T-helper 2 cell (primary cell): ENCODE measurements at regions not wholly inside any gene's neighbourhood (a gene's known extent, or its start where the extent isn't known, plus 50 kb on each side); places are given as distances from the start of the nearest gene placed in this dataset.

Experiments
- DNase-seq, 5 experiments: peaks; one replicate each; pipeline versions ENCODE4 v3.0.0 to v3.0.0-alpha.2; 2012 to 2022

- no peak for DNase-seq
These were observed 2305.1 kb upstream of the AGA start for GRCh38 chr4:179747218-179747910.

- no peak for DNase-seq
These were observed 2306.6 kb upstream of the AGA start for GRCh38 chr4:179748837-179749236.

DNA sequence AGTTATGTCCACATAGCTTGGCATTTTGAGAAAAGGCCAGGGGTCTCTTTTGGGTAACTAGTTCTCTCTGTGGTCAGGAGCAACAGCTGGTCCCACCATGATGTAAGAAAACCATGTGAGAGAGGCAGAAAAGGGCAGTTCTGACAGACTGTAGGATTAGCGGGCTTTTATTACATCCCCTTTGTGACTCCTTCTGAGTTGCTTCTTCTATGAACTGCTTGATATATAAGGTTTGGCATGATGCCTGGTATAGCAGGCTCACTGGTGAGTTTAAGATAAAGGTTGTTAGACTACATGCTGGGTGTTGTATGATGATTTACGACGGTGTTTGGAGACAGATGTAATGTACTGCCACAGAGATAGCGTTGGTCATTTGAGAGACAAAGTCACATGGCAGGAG, 2308.1 kb upstream of the AGA start:
- DNase-seq = no peak

GRCh38 chr4:179751669-179752068, 2309.4 kb upstream of the AGA start:
- DNase-seq = no peak

DNA sequence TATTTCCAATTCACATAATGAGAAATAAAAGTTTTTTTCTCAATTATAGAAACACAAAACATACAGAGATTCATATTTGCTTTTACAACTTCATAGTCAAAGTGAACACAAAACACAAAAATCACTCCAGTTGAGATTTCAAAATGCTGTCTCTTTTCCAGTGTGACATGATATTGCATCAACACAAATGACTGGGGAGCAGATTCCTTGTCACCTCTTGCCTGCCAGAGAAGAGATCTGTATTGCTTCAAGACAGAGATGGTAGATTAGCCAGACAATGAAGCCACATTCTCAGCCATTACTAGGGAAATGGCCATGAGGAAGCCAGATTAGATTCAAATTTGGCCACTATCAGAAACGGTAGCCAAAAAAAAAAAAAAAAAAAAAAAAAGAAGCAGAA, 2313.1 kb upstream of the AGA start:
- DNase-seq = no peak

- DNase-seq = no peak
These were observed 2315.4 kb upstream of the AGA start for GRCh38 chr4:179757641-179758040.

- DNase-seq = no peak
These were observed 2320.6 kb upstream of the AGA start for GRCh38 chr4:179762840-179763239.

GRCh38 chr4:179766938-179767337, 2324.7 kb upstream of the AGA start:
- no peak for DNase-seq

GRCh38 chr4:179768996-179769395, 2326.8 kb upstream of the AGA start:
- DNase-seq = no peak

DNA sequence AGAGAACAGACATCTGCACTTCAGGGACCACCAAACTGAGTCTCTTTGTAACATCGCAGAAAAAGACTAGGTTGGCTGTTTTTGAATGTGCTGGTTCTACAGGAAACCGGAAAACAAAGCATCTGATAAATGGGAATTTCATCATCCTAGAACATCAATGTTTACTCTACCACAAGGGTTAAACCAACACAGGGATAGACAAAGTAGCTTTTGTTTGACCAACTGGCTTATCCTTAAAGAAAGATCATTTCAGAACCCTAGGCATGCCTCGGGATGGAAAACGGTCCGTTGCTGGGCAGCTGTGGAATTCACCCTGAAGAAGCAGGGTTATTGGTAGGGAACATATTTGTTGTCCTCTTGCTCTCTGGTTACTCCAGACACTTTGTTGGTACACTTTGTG, 2355.5 kb upstream of the AGA start:
- DNase-seq = no peak

GRCh38 chr4:179803857-179804256, 2361.6 kb upstream of the AGA start:
- DNase-seq = no peak

DNA sequence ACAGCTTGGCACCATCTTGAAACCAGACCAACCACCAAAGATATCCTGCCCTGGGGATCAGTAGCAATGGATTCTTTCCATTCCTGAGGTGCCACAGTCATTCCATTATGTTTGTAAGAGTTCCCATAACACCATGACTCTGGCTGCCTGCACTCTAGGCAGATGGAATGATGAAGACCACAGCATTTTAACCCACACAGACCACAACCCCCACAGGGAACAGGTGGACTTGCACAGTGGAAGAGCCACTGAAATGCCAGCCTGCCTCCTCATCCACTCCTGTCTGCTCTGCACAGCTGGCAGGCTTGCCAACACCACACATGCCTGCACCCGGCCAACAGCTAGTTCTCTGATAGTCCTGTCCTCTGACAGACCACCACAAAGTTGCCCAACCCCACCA, 2362.2 kb upstream of the AGA start:
- DNase-seq = no peak

- no peak for DNase-seq
These were observed 2375.1 kb upstream of the AGA start for GRCh38 chr4:179817317-179817716.

DNA sequence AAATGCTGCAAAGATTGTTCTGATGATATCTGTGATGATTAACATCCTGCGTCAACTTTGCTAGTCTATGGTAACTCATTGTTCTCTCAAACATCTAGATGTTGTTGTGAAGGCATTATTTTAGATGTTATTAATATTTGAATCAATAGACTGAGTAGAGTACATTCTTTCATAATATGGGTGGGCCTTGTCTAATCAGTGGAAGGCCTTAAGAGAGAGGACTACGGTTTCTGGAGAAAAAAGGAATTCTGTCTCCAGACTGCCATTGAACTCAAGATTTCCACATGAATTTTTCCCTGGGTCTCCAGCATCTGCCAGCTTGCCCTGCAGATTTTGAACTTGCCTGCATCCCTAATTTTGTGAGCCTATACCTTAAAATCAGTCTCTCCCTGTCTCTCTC, 2381.1 kb upstream of the AGA start:
- DNase-seq = no peak

- no peak for DNase-seq
These were observed 2389.0 kb upstream of the AGA start for GRCh38 chr4:179831274-179831673.

DNA sequence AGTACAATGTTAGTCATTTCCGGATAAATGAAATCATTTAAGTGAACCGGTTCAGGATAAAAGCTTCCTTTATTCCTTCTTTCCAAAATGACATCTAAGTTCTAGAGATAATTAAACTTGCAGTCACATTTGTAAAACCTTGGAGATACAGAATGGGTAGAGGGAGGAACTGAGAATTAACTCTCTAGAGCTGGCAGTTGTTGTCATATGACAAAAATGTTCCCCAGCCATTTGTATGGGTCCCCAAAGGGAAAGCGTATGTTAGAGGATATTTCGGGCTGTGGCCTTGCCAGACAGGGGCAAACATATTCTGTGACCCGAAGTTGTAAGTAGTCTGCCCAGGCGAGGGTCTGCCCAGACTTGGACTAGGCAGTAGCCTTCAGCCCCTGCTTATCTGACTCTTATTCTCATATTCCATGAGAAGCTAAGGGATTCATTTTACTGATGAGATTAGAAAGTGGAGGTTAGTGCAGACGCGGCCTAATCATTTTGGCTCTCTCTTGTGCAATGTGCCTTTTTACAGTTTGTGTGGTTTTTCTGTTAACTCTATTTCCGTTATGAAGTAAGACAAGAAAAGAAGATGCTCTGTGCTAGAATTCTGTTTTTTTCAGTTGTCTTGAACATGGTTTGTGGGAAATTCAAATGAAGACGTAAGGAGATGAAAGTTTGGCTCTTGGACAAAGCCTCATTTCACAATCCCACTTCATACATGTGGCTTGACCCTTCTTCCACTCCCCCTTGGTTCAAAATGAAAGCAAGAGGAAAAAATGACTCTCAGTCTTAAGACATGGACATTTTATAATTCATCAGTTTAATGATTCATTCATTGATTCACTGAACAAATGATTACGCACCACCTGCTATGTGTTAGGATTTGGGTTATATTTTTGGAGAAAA, 2394.2 kb upstream of the AGA start:
- DNase-seq = no peak

GRCh38 chr4:179843370-179843769, 2399.8 kb upstream of the TENM3 start:
- no peak for DNase-seq

- no peak for DNase-seq
These were observed 2387.7 kb upstream of the TENM3 start for GRCh38 chr4:179855469-179855868.

GRCh38 chr4:179858221-179858620, 2385.0 kb upstream of the TENM3 start:
- no peak for DNase-seq

- DNase-seq = peak in 1 of 5 experiments; percentile 22
These were observed 2375.8 kb upstream of the TENM3 start for GRCh38 chr4:179867300-179867878.

DNA sequence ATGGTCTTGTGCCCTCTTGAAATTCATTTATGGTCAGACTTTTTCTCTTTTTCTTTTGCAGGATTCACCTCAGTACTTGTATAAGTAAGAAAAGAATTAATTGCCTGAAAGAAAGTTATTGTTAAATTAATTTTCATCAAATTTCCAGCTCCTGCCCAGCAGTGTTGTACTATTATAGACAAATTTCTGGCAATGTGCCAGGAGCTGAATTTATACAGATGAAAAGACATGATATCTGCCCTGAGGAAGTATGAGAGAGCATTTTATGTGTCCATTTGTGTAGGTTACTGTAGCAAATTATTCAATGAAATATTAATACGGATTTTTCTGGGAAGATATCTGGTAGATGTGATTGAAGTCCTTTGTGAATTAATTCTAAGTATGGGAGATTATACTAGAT, 2371.5 kb upstream of the TENM3 start:
- DNase-seq = no peak

- DNase-seq = no peak
These were observed 2370.4 kb upstream of the TENM3 start for GRCh38 chr4:179872755-179873154.

DNA sequence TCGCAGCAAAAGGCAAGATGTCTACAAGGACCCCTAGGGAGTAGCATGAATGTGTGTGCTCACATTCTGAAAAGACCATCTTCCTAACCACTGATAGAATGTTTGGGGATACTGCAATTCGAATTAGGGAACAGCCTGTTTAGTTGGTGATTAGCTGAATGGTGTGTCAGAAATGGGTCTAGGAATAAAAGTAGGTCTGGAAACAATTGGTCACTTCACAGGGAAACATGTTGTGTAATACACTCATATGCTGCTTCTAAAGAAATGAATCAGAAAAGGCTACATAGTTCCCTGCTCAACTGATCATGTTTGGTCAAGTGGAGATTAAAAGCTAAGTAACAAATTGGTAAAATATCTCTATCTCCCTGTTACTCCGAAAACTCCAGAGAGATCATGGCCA, 2362.4 kb upstream of the TENM3 start:
- DNase-seq = no peak
